ENCODE measurements at regions not wholly inside any gene's neighbourhood (a gene's known extent, or its start where the extent isn't known, plus 50 kb on each side); places are given as distances from the start of the nearest gene placed in this dataset.

DNA sequence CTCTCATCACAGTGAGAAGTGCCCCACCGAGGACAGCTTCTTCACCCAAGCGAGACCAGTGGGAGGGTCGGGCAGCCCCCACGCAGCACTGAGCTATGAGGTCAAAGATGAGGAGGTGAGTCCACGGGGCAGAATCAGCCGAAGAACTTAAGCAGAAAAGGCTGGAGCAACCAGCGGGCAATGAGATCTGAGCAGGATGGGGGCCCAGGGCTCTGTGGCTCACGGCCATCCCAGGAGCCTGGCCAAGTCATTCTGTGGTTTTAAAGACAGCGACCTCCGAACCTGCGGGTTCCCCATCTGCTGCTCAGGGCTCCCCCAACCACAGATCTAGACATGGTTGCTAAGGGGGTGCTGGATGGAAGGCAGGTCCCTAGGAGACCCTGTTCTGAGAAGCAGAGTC lies 202.6 kb downstream of the RBFOX3 start:
- Histone ChIP-seq H3K9me3 (no peaks in the 10 kb centered on the region), H3K27ac (no peak overlapping the region), H3K27me3 (peaks cover 0 to 80% of the 10 kb centered on the region in 2 donors), H3K4me3 (no peak overlapping the region), H3K4me1 (no peaks in the 10 kb centered on the region), H3K36me3 (no peaks in the 10 kb centered on the region)
- DNase-seq (ENCODE audit: low spot score in 2 of 2), result no peak
- TF ChIP-seq, protein P1, sequence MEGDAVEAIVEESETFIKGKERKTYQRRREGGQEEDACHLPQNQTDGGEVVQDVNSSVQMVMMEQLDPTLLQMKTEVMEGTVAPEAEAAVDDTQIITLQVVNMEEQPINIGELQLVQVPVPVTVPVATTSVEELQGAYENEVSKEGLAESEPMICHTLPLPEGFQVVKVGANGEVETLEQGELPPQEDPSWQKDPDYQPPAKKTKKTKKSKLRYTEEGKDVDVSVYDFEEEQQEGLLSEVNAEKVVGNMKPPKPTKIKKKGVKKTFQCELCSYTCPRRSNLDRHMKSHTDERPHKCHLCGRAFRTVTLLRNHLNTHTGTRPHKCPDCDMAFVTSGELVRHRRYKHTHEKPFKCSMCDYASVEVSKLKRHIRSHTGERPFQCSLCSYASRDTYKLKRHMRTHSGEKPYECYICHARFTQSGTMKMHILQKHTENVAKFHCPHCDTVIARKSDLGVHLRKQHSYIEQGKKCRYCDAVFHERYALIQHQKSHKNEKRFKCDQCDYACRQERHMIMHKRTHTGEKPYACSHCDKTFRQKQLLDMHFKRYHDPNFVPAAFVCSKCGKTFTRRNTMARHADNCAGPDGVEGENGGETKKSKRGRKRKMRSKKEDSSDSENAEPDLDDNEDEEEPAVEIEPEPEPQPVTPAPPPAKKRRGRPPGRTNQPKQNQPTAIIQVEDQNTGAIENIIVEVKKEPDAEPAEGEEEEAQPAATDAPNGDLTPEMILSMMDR (IDR thresholded peaks at IDR 0.05), result no peak
- TF ChIP-seq POLR2A (IDR thresholded peaks at IDR 0.05), result no peak
- TF ChIP-seq POLR2AphosphoS5 (IDR thresholded peaks at IDR 0.05), result no peak
- intact Hi-C loops (cut with DNase I; ENCODE audit: low total_unique reads), result no loop called here

DNA sequence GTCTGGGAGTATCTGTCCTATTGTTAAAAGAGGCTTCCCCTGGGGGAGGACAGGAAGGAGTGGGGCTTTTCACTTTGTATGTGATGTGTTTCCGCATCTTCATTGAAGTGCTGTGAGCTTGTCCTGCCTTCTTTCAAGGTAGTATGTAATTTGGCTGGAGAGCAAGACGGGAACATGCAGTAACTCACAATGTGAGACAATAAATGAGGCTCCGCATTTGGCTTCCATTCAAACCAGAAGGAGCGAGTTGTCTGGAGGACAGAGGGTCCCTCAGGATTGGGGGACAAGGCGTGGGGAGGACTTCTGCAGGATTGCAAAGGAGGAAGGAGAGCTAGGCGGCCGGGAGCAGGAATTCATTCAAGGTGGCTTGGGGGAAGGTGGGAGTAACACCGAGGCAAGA lies 203.5 kb downstream of the RBFOX3 start:
- intact Hi-C loops (cut with DNase I; ENCODE audit: low total_unique reads), result no loop called here
- no peak overlapping the region for H3K27ac ChIP-seq
- DNase-seq (ENCODE audit: low spot score in 2 of 2), result no peak
- H3K9me3 ChIP-seq, result no peaks in the 10 kb centered on the region
- no peaks in the 10 kb centered on the region for H3K4me1 ChIP-seq
- TF ChIP-seq POLR2A (IDR thresholded peaks at IDR 0.05) (no peak), POLR2AphosphoS5 (IDR thresholded peaks at IDR 0.05) (no peak)
- H3K4me3 ChIP-seq, result no peak overlapping the region
- H3K27me3 ChIP-seq, result peaks cover 0 to 86% of the 10 kb centered on the region in 2 donors
- H3K36me3 ChIP-seq, result no peaks in the 10 kb centered on the region

GRCh38 chr17:79406316-79406715 lies 204.5 kb downstream of the RBFOX3 start:
- Histone ChIP-seq H3K4me1 (no peaks in the 10 kb centered on the region), H3K27ac (no peak overlapping the region), H3K4me3 (no peak overlapping the region), H3K36me3 (no peaks in the 10 kb centered on the region), H3K27me3 (peaks cover 0 to 88% of the 10 kb centered on the region in 2 donors), H3K9me3 (no peaks in the 10 kb centered on the region)
- no peak for DNase-seq (ENCODE audit: low spot score in 2 of 2)
- intact Hi-C loops (cut with DNase I; ENCODE audit: low total_unique reads), result no loop called here
- no peak for TF ChIP-seq POLR2A (IDR thresholded peaks at IDR 0.05)
- peak in 1 of 3 donors; percentile 15 for TF ChIP-seq POLR2AphosphoS5 (IDR thresholded peaks at IDR 0.05)

- peaks cover 0 to 88% of the 10 kb centered on the region in 2 donors for H3K27me3 ChIP-seq
- TF ChIP-seq POLR2AphosphoS5 (IDR thresholded peaks at IDR 0.05) (no peak), POLR2A (IDR thresholded peaks at IDR 0.05) (no peak)
- TF ChIP-seq, protein P1 (IDR thresholded peaks at IDR 0.05), result no peak
- DNase-seq (ENCODE audit: low spot score in 2 of 2), result no peak
- no peak overlapping the region for H3K27ac ChIP-seq
- no peaks in the 10 kb centered on the region for H3K4me1 ChIP-seq
- intact Hi-C loops (cut with DNase I; ENCODE audit: low total_unique reads), result no loop called here
- no peaks in the 10 kb centered on the region for H3K36me3 ChIP-seq
- H3K4me3 ChIP-seq, result no peak overlapping the region
- H3K9me3 ChIP-seq, result no peaks in the 10 kb centered on the region
These were observed 205.0 kb downstream of the RBFOX3 start for GRCh38 chr17:79405823-79406222.

DNA sequence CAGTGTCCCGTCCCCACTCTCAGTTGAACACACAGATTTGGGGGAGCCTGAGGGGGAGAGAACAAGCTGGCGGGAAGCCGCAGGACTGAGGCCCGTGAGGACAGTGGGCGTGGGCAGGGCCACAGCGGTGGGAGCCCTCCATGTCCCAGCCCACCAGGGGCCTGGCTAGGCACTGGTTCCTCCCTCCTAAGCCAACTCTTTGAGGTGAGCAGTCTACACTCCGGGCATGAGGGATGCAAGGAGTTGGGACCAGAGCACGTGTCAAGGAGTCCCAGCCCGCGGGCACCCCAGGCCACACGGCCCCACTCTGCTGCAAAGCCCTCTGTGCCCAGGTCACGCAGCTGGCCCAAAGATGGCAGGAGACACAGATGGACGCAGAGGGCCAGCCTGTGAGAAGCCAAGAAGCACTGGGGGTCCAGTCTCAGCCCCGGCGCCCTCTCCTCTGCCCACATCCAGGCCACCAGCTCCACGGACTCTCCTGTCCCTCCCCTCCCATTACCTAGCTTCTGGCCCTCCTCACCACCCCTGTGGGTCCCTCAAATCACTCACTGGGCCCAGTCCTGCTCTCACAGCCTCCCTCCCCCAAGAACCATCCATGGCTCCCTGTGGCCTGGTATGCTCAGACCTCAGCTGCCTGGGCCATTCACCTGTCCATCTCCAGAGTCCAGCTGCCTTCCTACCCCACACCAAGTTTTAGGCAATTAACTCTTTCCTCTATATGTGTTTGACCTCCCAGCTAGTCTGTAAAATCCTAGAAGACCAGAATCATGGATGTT lies 206.5 kb downstream of the RBFOX3 start:
- no peak overlapping the region for H3K4me3 ChIP-seq
- no peak overlapping the region for H3K27ac ChIP-seq
- H3K27me3 ChIP-seq, result peaks cover 0 to 88% of the 10 kb centered on the region in 2 donors
- no peaks in the 10 kb centered on the region for H3K9me3 ChIP-seq
- no peaks in the 10 kb centered on the region for H3K36me3 ChIP-seq
- no peaks in the 10 kb centered on the region for H3K4me1 ChIP-seq
- no peak for TF ChIP-seq POLR2A (IDR thresholded peaks at IDR 0.05)
- TF ChIP-seq POLR2AphosphoS5 (IDR thresholded peaks at IDR 0.05), result no peak
- TF ChIP-seq, protein P1 (IDR thresholded peaks at IDR 0.05), result no peak
- DNase-seq (ENCODE audit: low spot score in 2 of 2), result no peak
- intact Hi-C loops (cut with DNase I; ENCODE audit: low total_unique reads), result no loop called here

Data from breast epithelium (tissue), 4 donors.